IPS-15b (cell line): ENCODE measurements at regions not wholly inside any gene's neighbourhood (a gene's known extent, or its start where the extent isn't known, plus 50 kb on each side); places are given as distances from the start of the nearest gene placed in this dataset.
"Not testable (repeated sequence)": the region's sequence is repeated elsewhere in the genome, so short reads cannot be mapped to it uniquely, and the experiment has no call there.

Experiments used
- H3K27me3 ChIP-seq: one replicate; pipeline ENCODE4 v1.6.1; 2013; ENCODE audit warnings: low read length; ENCODE audit not compliant: control insufficient read depth, insufficient read depth
- H3K36me3 ChIP-seq: one replicate; pipeline ENCODE4 v1.6.1; 2013; ENCODE audit warnings: low read length; ENCODE audit not compliant: control insufficient read depth, insufficient read depth
- H3K4me1 ChIP-seq: one replicate; pipeline ENCODE4 v1.6.1; 2013; ENCODE audit warnings: mild to moderate bottlenecking, low read length; ENCODE audit not compliant: control insufficient read depth, insufficient read depth
- H3K4me3 ChIP-seq: one replicate; pipeline ENCODE4 v1.5.1; 2013; ENCODE audit warnings: low read depth, low read length
- H3K9ac ChIP-seq: one replicate; pipeline ENCODE4 v1.6.1; 2013; ENCODE audit warnings: low read depth, mild to moderate bottlenecking, low read length
- H3K9me3 ChIP-seq: one replicate; pipeline ENCODE4 v1.6.1; 2013; ENCODE audit warnings: mild to moderate bottlenecking, low read length; ENCODE audit not compliant: control insufficient read depth, insufficient read depth

- H3K4me3 ChIP-seq = no peak overlapping the region
- no peaks in the 10 kb centered on the region for H3K4me1 ChIP-seq
- H3K9ac ChIP-seq = no peak overlapping the region
- no peaks in the 10 kb centered on the region for H3K9me3 ChIP-seq
- no peaks in the 10 kb centered on the region for H3K27me3 ChIP-seq
- H3K36me3 ChIP-seq = no peaks in the 10 kb centered on the region
These were observed 95.4 kb upstream of the PRDM9 start for GRCh38 chr5:23411994-23412393.

GRCh38 chr5:23411200-23411599 lies 96.2 kb upstream of the PRDM9 start:
- Histone ChIP-seq H3K36me3 (no peaks in the 10 kb centered on the region), H3K27me3 (no peaks in the 10 kb centered on the region), H3K9ac (no peak overlapping the region), H3K4me3 (no peak overlapping the region), H3K9me3 (no peaks in the 10 kb centered on the region), H3K4me1 (no peaks in the 10 kb centered on the region)

GRCh38 chr5:23410775-23411174 lies 96.6 kb upstream of the PRDM9 start:
- H3K9me3 ChIP-seq, H3K4me3 ChIP-seq, H3K4me1 ChIP-seq: not testable (repeated sequence)

GRCh38 chr5:23405316-23406068 lies 101.9 kb upstream of the PRDM9 start:
- Histone ChIP-seq H3K4me1 (no peaks in the 10 kb centered on the region), H3K27me3 (no peaks in the 10 kb centered on the region), H3K9me3 (no peaks in the 10 kb centered on the region), H3K36me3 (no peaks in the 10 kb centered on the region), H3K9ac (no peak overlapping the region), H3K4me3 (no peak overlapping the region)

More at GRCh38 chr5:23410775-23411174, 96.6 kb upstream of the PRDM9 start:
- not testable (repeated sequence) for H3K27me3 ChIP-seq, H3K9ac ChIP-seq, H3K36me3 ChIP-seq

GRCh38 chr5:23402585-23402984 lies 104.8 kb upstream of the PRDM9 start:
- no peaks in the 10 kb centered on the region for H3K36me3 ChIP-seq
- H3K4me3 ChIP-seq = no peak overlapping the region
- no peaks in the 10 kb centered on the region for H3K27me3 ChIP-seq
- no peaks in the 10 kb centered on the region for H3K9me3 ChIP-seq
- no peaks in the 10 kb centered on the region for H3K4me1 ChIP-seq
- H3K9ac ChIP-seq = no peak overlapping the region

GRCh38 chr5:23400951-23401350 lies 106.5 kb upstream of the PRDM9 start:
- Histone ChIP-seq H3K4me3 (no peak overlapping the region), H3K9me3 (no peaks in the 10 kb centered on the region), H3K27me3 (no peaks in the 10 kb centered on the region), H3K9ac (no peak overlapping the region), H3K4me1 (no peaks in the 10 kb centered on the region), H3K36me3 (no peaks in the 10 kb centered on the region)

GRCh38 chr5:23396346-23396745 lies 111.1 kb upstream of the PRDM9 start:
- Histone ChIP-seq H3K36me3 (no peaks in the 10 kb centered on the region), H3K4me3 (no peak overlapping the region), H3K4me1 (no peaks in the 10 kb centered on the region), H3K9ac (no peak overlapping the region), H3K9me3 (no peaks in the 10 kb centered on the region), H3K27me3 (no peaks in the 10 kb centered on the region)

GRCh38 chr5:23389291-23390101 lies 117.9 kb upstream of the PRDM9 start:
- no peaks in the 10 kb centered on the region for H3K27me3 ChIP-seq
- H3K9me3 ChIP-seq = no peaks in the 10 kb centered on the region
- no peaks in the 10 kb centered on the region for H3K36me3 ChIP-seq

GRCh38 chr5:23385036-23385435 lies 122.4 kb upstream of the PRDM9 start:
- no peaks in the 10 kb centered on the region for H3K9me3 ChIP-seq
- no peaks in the 10 kb centered on the region for H3K27me3 ChIP-seq
- H3K36me3 ChIP-seq = no peaks in the 10 kb centered on the region
- no peak overlapping the region for H3K4me3 ChIP-seq
- H3K9ac ChIP-seq = no peak overlapping the region
- H3K4me1 ChIP-seq = peaks cover 5% of the 10 kb centered on the region

More at GRCh38 chr5:23389291-23390101, 117.9 kb upstream of the PRDM9 start:
- Histone ChIP-seq H3K4me3 (no peak overlapping the region), H3K4me1 (peaks cover 1% of the 10 kb centered on the region), H3K9ac (no peak overlapping the region)

GRCh38 chr5:23372177-23372576 lies 135.2 kb upstream of the PRDM9 start:
- Histone ChIP-seq H3K9ac (no peak overlapping the region), H3K36me3 (no peaks in the 10 kb centered on the region), H3K4me1 (no peaks in the 10 kb centered on the region), H3K4me3 (no peak overlapping the region), H3K27me3 (no peaks in the 10 kb centered on the region), H3K9me3 (no peaks in the 10 kb centered on the region)

GRCh38 chr5:23368393-23368792 lies 139.0 kb upstream of the PRDM9 start:
- H3K4me1 ChIP-seq = no peaks in the 10 kb centered on the region
- H3K36me3 ChIP-seq = no peaks in the 10 kb centered on the region
- H3K27me3 ChIP-seq = no peaks in the 10 kb centered on the region
- no peak overlapping the region for H3K4me3 ChIP-seq
- no peaks in the 10 kb centered on the region for H3K9me3 ChIP-seq
- no peak overlapping the region for H3K9ac ChIP-seq

GRCh38 chr5:23367874-23368273 lies 139.5 kb upstream of the PRDM9 start:
- no peaks in the 10 kb centered on the region for H3K36me3 ChIP-seq
- no peak overlapping the region for H3K9ac ChIP-seq
- H3K4me3 ChIP-seq = no peak overlapping the region
- H3K4me1 ChIP-seq = no peaks in the 10 kb centered on the region
- H3K27me3 ChIP-seq = no peaks in the 10 kb centered on the region
- H3K9me3 ChIP-seq = no peaks in the 10 kb centered on the region
